Immature natural killer cell (primary cell): ENCODE measurements at regions not wholly inside any gene's neighbourhood (a gene's known extent, or its start where the extent isn't known, plus 50 kb on each side); places are given as distances from the start of the nearest gene placed in this dataset.
"Not testable (repeated sequence)": the region's sequence is repeated elsewhere in the genome, so short reads cannot be mapped to it uniquely, and the experiment has no call there.

Experiments used
- DNase-seq, 3 donors: peaks; one replicate each; pipeline ENCODE4 v3.0.0; 2022; ENCODE audit warnings: mixed read lengths in 1 of 3
- H3K27ac Mint-ChIP-seq, 6 donors: one replicate each; pipeline ENCODE4 v1.8.0; 2020; ENCODE audit warnings: mixed read lengths in 6 of 6, mild to moderate bottlenecking in 5 of 6, inconsistent platforms in 4 of 6, moderate library complexity in 3 of 6
- H3K27me3 Mint-ChIP-seq, 3 donors: one replicate each; pipeline ENCODE4 v1.8.0; 2020 to 2021; ENCODE audit warnings: low read depth in 3 of 3, mild to moderate bottlenecking in 3 of 3, mixed read lengths in 3 of 3, moderate library complexity in 3 of 3, inconsistent platforms in 1 of 3
- H3K36me3 Mint-ChIP-seq, 3 donors: one replicate each; pipeline ENCODE4 v1.8.0; 2020; ENCODE audit warnings: mixed read lengths in 3 of 3, inconsistent platforms in 2 of 3, mild to moderate bottlenecking in 2 of 3
- H3K4me1 Mint-ChIP-seq, 2 donors: one replicate each; pipeline ENCODE4 v1.8.0; 2020; ENCODE audit warnings: inconsistent platforms in 2 of 2, mild to moderate bottlenecking in 2 of 2, mixed read lengths in 2 of 2, moderate library complexity in 1 of 2
- H3K4me3 Mint-ChIP-seq, 5 donors: one replicate each; pipeline ENCODE4 v1.8.0; 2020; ENCODE audit warnings: mild to moderate bottlenecking in 5 of 5, mixed read lengths in 5 of 5, inconsistent platforms in 3 of 5, moderate library complexity in 3 of 5
- H3K9me3 Mint-ChIP-seq, 6 donors: one replicate each; pipeline ENCODE4 v1.8.0; 2020; ENCODE audit warnings: mild to moderate bottlenecking in 6 of 6, mixed read lengths in 6 of 6, inconsistent platforms in 4 of 6, moderate library complexity in 3 of 6

DNA sequence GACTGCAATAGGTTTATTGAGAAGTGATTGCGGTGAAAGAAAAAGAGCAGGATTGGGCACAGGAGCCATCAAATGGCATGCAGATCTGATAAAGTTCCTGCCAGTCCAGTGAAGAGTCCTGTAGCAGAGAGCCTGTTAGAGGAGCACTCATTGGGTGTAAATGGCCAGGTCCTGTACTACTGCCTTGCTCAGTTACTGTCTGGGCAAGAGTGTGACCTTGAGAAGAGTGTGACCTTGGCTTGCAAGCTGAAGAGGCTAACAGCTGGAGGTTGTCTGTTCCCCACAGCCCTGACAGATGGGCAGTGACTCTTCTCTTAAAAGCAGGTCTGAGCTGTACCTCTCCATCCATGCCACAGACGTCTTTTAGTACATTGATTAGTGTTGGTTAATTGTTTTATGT, 148.6 kb upstream of the SLC38A2 start:
- peaks cover 54 to 74% of the 10 kb centered on the region in 2 donors for H3K4me1 Mint-ChIP-seq
- no peak overlapping the region for H3K4me3 Mint-ChIP-seq
- DNase-seq: no peak
- H3K27me3 Mint-ChIP-seq: peaks cover 0 to 4% (median 0%) of the 10 kb centered on the region in 3 donors
- H3K36me3 Mint-ChIP-seq: peaks cover 8 to 22% (median 16%) of the 10 kb centered on the region in 3 donors
- H3K9me3 Mint-ChIP-seq: no peaks in the 10 kb centered on the region
- peak overlapping the region in 1 of 6 donors; percentile 18 for H3K27ac Mint-ChIP-seq

DNA sequence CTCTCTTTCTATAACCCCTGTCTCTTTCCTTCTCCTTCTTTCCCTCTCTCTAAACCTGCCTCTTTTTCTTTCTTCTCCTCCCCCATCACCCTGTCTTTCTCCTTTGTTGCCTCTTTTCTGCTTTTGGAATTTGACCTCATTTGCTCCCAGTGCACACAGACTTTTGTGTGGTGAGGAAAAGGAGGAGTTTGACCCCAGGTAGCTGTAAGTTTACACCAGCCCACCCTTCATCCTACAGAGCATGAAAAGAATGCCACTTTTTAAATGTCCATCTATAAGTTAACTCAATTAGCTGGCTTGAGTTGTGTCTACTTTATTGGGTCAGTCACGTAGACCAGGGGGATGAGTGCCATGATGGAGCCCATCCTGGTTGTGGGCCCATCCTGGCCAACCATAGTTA, 146.8 kb upstream of the SLC38A2 start:
- peaks cover 60 to 78% of the 10 kb centered on the region in 2 donors for H3K4me1 Mint-ChIP-seq

DNA sequence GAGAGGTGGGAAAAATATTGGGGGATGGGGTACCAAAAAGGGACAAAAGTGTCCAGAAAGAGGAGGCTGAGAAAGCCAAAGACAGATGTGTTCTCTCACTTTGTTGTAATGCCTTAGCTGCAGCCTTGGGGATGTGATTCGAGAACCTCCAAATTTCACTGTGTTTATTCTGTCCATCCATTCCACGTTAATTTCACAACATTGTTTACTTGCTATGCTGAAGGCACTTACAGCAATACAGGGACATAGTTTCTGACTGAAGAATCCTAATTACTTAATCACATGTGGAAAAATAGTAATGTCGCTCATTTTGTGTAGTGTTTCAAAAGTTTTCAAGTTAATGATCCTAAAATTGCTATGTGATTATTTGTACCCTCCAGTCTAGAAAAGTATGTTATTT, 146.2 kb upstream of the SLC38A2 start:
- no peak overlapping the region for H3K4me3 Mint-ChIP-seq
- H3K9me3 Mint-ChIP-seq: no peaks in the 10 kb centered on the region
- H3K27ac Mint-ChIP-seq: peak overlapping the region in 3 of 6 donors; percentile 8 to 76 (median 31)
- H3K27me3 Mint-ChIP-seq: peaks cover 0 to 2% (median 1%) of the 10 kb centered on the region in 3 donors
- no peak for DNase-seq
- peaks cover 0 to 5% (median 2%) of the 10 kb centered on the region in 3 donors for H3K36me3 Mint-ChIP-seq
- peaks cover 60 to 78% of the 10 kb centered on the region in 2 donors for H3K4me1 Mint-ChIP-seq

More for the DNA sequence above, 146.8 kb upstream of the SLC38A2 start:
- H3K27me3 Mint-ChIP-seq: peaks cover 0 to 2% (median 1%) of the 10 kb centered on the region in 3 donors
- no peaks in the 10 kb centered on the region for H3K9me3 Mint-ChIP-seq
- no peak overlapping the region for H3K4me3 Mint-ChIP-seq
- H3K27ac Mint-ChIP-seq: peak overlapping the region in 4 of 6 donors; percentile 37 to 76 (median 58)
- peaks cover 0 to 9% (median 5%) of the 10 kb centered on the region in 3 donors for H3K36me3 Mint-ChIP-seq
- no peak for DNase-seq

DNA sequence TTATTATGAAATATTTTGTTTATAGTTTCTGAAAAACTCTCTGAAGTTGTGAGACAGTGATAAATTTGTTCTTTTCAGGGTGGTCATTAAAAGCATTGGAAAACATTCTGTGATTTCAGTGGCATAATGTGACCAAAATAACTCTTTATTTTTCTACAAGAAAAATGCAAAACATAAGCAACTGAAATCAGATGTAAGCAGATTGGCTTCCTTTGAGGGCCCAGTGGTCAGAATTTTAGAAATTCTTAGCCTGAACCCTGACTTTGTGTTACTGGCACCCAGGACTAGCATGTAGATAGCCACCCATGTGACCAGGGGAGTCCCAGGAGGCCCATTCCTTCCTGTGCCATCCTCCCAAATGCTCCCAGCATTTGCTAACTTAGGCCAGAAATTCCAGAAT, 145.6 kb upstream of the SLC38A2 start:
- DNase-seq: no peak
- H3K4me3 Mint-ChIP-seq: no peak overlapping the region
- peak overlapping the region in 1 of 6 donors; percentile 37 for H3K27ac Mint-ChIP-seq
- H3K9me3 Mint-ChIP-seq: no peaks in the 10 kb centered on the region
- H3K4me1 Mint-ChIP-seq: peaks cover 60 to 79% of the 10 kb centered on the region in 2 donors
- peaks cover 0 to 2% (median 1%) of the 10 kb centered on the region in 3 donors for H3K27me3 Mint-ChIP-seq
- peaks cover 0 to 5% (median 0%) of the 10 kb centered on the region in 3 donors for H3K36me3 Mint-ChIP-seq

DNA sequence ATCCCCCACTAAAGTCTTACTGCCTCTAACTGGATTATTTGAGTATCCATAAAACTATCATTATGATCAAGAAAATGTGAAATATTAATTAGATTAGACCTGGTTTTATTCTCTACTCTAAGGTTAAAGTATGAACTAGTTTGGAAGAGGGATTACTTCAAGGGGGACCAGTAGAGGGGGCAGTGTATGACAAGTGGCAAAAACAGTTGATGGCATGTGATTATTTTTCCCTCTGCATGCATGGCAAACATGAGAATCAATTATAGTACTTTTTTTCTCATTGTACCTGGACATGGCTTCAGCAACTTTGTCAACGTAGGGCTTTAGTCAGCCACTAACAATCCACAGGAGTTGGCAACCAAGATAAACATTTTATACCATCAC, 145.0 kb upstream of the SLC38A2 start:
- Mint-ChIP-seq H3K4me3 (peak overlapping the region in 4 of 5 donors; percentile 33 to 63 (median 38)), H3K4me1 (peaks cover 64 to 82% of the 10 kb centered on the region in 2 donors), H3K27ac (peak overlapping the region; percentile 37 to 72 (median 62)), H3K36me3 (peaks cover 0 to 5% (median 0%) of the 10 kb centered on the region in 3 donors), H3K27me3 (peaks cover 0 to 2% (median 1%) of the 10 kb centered on the region in 3 donors), H3K9me3 (no peaks in the 10 kb centered on the region)
- peak in 2 of 3 donors; percentile 6 to 31 for DNase-seq

DNA sequence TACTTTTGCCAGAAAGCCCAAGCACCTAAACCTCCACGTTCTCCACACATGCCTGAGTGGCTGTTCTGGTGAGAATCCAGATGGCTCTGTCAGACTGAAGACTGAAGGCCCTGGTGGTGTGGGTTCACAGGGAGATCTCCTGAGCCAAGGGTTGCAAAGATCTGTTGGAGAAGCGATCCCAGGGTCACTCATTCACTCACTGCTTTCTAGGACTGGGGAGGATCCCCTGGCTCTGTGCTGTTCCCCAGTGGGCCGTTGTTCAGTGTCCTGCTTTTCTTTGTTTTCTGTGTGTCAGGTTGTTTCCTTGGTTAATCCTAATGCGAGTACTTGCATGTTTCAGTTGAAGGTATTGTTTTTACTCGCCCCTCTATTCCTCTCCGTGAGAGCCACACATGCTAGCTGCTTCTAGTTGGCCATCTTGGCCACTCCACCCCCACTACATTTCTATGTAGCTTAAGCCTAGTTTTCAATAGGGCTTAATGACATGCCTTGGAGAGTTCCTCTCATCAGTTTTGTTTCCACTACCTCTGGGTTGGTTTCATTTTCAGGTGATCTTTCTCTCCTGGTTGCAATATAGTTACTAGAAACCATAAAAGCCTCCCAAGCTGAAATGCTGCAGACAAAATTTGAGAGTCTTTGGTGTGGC, 144.5 kb upstream of the SLC38A2 start:
- H3K36me3 Mint-ChIP-seq: peaks cover 0 to 5% (median 0%) of the 10 kb centered on the region in 3 donors
- peaks cover 0 to 2% (median 1%) of the 10 kb centered on the region in 3 donors for H3K27me3 Mint-ChIP-seq
- H3K4me3 Mint-ChIP-seq: peak overlapping the region; percentile 13 to 63 (median 34)
- peaks cover 62 to 82% of the 10 kb centered on the region in 2 donors for H3K4me1 Mint-ChIP-seq
- peak overlapping the region in 5 of 6 donors; percentile 19 to 72 (median 71) for H3K27ac Mint-ChIP-seq
- no peaks in the 10 kb centered on the region for H3K9me3 Mint-ChIP-seq
- DNase-seq: peak in 1 of 3 donors; percentile 7

DNA sequence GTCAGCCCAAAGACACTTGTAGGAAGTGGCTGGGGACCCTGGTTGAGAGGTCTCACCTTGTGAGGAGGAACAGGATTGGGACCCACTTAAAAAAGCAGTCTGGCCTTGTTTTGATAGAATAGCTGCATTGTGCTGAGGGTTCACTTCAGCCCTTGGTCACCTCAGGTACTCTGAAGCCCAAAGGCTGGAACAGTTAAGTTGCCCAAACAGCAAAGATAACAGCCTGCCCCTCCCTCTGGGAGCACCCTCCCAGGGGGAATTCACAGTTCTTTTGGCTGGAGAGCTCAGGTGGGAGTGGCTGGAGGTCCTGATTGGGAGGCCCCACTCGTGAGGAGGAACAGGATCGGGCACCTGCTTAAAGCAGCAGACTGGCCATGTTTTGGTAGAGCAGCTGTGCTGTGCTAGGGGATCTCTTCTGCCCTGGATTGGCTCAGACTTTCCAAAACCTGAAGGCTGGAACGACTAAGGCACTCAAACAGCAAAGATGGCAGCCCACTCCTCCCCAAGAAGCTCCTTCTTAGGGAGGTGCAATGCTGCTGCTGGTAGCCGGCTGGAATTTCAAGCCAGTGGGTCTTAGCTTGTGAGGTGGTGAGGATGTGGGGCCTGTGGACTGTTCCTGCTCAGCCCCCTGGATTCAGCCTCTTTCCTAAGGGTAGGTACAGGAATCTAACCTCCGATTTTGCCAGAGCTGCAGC, 143.8 kb upstream of the SLC38A2 start:
- peaks cover 0 to 5% (median 0%) of the 10 kb centered on the region in 3 donors for H3K36me3 Mint-ChIP-seq
- H3K27ac Mint-ChIP-seq: no peak overlapping the region
- peaks cover 0 to 2% (median 1%) of the 10 kb centered on the region in 3 donors for H3K27me3 Mint-ChIP-seq
- peaks cover 57 to 82% of the 10 kb centered on the region in 2 donors for H3K4me1 Mint-ChIP-seq
- peaks cover 0 to 3% (median 0%) of the 10 kb centered on the region in 6 donors for H3K9me3 Mint-ChIP-seq
- no peak for DNase-seq
- no peak overlapping the region for H3K4me3 Mint-ChIP-seq

DNA sequence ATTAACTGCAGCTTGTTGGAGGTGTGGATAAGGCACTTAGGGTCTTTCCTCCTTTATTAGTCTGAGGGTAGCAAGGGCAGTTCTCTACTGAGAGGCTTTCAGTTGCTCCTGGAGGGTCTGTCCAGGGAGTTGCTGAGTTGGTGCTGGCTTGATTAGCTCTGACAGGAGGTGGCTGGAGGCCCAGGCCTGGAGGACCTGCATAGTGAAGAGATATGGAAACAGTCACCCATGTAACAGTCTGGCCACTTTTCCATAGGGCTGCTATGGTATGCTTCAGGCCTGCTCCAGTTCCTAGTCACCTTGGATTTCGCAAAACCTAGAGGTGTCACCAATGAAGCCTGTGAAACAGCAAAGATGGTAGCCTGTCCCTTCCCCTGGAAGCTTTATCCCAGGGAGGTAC, 143.3 kb upstream of the SLC38A2 start:
- Mint-ChIP-seq H3K4me1 (peaks cover 55 to 76% of the 10 kb centered on the region in 2 donors), H3K4me3 (no peak overlapping the region), H3K27me3 (peaks cover 0 to 2% (median 1%) of the 10 kb centered on the region in 3 donors), H3K36me3 (peaks cover 3 to 7% (median 4%) of the 10 kb centered on the region in 3 donors), H3K27ac (peak overlapping the region in 1 of 6 donors; percentile 46), H3K9me3 (peaks cover 0 to 5% (median 4%) of the 10 kb centered on the region in 6 donors)
- no peak for DNase-seq

DNA sequence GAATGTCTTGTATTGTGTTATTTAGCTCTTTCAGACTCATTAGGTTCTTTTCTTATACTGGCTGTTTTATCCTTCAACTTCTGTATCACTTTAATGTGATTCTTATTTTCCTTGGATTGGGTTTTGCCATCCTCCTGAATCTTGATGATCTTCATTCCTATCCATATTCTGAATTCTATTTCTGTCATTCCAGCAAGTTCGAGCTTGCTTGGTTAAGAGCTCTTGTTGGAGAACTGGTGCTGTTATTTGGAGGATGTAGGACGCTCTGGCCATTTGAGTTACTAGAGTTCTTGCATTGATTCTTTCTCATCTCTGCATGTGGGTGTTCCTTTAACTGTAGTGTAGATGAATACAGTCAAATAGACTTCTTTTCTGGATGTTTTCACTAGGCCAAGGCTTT, 142.3 kb upstream of the SLC38A2 start:
- Mint-ChIP-seq H3K27me3 (peaks cover 0 to 2% (median 1%) of the 10 kb centered on the region in 3 donors), H3K4me1 (peaks cover 55 to 78% of the 10 kb centered on the region in 2 donors), H3K36me3 (peaks cover 3 to 16% (median 7%) of the 10 kb centered on the region in 3 donors)

DNA sequence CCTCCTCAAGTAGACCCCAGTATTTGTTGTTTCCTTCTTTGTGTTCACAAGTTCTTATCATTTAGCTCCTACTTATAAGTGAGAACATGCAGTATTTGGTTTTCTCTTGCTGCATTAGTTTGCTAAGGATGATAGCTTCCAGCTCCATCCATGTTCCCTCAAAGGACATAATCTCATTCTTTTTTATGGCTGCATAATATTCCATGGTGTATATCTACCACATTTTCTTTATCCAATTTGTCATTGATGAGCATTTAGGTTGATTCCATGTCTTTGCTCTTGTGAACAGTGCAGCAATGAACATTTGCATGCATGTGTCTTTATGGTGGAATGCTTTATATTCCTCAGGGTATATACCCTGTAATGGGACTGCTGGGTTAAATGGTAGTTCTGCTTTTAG, 137.7 kb upstream of the SLC38A2 start:
- not testable (repeated sequence) for H3K27ac Mint-ChIP-seq, DNase-seq, H3K4me3 Mint-ChIP-seq, H3K27me3 Mint-ChIP-seq
- Mint-ChIP-seq H3K9me3 (peaks cover 9 to 24% (median 19%) of the 10 kb centered on the region in 6 donors), H3K4me1 (peaks cover 37 to 50% of the 10 kb centered on the region in 2 donors), H3K36me3 (peaks cover 22 to 38% (median 29%) of the 10 kb centered on the region in 3 donors)

More for the DNA sequence above, 142.3 kb upstream of the SLC38A2 start:
- DNase-seq: no peak
- Mint-ChIP-seq H3K4me3 (no peak overlapping the region), H3K27ac (peak overlapping the region in 3 of 6 donors; percentile 10 to 58 (median 46)), H3K9me3 (peaks cover 0 to 9% (median 7%) of the 10 kb centered on the region in 6 donors)

DNA sequence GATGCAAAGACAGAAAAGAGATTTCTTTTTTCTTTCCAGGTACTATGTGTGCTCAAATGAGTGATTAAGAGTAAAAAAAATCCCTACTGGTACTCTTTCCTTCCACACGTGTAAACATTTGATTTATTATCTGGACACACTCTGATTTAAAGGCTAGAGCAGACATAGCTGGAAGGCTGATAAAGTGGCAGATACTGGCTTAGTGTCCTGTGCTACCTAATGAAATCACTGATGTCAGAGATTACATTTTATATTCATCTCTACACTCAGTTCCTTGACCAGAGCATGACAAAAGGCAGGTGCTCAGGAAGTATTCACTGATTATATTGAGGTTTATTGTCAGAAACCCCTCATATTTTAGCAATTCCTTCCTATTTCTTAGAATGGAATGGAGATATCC, 136.6 kb upstream of the SLC38A2 start:
- H3K9me3 Mint-ChIP-seq: peaks cover 15 to 24% (median 19%) of the 10 kb centered on the region in 6 donors
- H3K27me3 Mint-ChIP-seq: no peaks in the 10 kb centered on the region
- H3K4me1 Mint-ChIP-seq: peaks cover 28 to 43% of the 10 kb centered on the region in 2 donors
- DNase-seq: no peak
- H3K4me3 Mint-ChIP-seq: no peak overlapping the region
- no peak overlapping the region for H3K27ac Mint-ChIP-seq
- peaks cover 24 to 46% (median 33%) of the 10 kb centered on the region in 3 donors for H3K36me3 Mint-ChIP-seq

DNA sequence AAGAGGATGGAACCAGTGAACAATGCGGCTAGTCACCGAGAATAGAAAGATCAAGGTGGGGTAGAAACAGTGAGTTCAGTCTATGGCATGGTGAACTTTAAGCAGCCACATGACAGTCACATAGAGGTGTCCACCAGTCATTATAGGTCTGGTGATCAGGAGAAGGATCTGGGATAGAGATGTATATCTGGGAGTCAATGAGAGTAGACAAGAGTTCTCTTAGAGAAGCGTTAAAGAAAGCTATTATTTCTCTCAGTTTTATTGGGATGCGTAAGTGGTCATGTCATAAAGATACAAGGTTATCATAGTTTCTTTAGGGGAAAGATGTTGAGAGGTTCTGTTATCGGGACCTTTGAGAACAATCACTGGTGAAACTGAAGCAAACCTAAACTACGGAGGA, 136.1 kb upstream of the SLC38A2 start:
- H3K9me3 Mint-ChIP-seq: peaks cover 15 to 24% (median 19%) of the 10 kb centered on the region in 6 donors
- H3K4me1 Mint-ChIP-seq: peaks cover 23 to 42% of the 10 kb centered on the region in 2 donors
- no peaks in the 10 kb centered on the region for H3K27me3 Mint-ChIP-seq
- peaks cover 24 to 47% (median 33%) of the 10 kb centered on the region in 3 donors for H3K36me3 Mint-ChIP-seq
- no peak overlapping the region for H3K4me3 Mint-ChIP-seq
- DNase-seq: no peak
- no peak overlapping the region for H3K27ac Mint-ChIP-seq

DNA sequence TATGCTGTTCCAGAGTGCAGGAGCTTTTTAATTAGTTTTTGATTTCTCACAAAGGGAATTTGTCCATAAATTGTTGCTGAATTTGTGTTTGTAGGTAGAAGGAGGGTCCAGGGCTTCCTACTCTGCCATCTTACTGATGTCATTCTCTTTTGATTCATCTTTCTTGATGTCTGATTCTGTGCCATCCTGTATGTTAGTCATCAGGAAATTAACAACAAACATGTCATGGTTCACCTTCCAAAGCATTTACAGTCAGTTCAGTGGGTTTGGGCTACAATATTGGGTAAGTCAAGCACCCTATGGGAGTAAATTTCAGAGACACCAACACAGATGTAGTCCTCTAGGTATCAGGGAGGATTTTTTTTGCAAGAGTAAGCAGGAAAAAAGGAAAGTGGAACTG, 135.2 kb upstream of the SLC38A2 start:
- peaks cover 25 to 51% (median 42%) of the 10 kb centered on the region in 3 donors for H3K36me3 Mint-ChIP-seq

DNA sequence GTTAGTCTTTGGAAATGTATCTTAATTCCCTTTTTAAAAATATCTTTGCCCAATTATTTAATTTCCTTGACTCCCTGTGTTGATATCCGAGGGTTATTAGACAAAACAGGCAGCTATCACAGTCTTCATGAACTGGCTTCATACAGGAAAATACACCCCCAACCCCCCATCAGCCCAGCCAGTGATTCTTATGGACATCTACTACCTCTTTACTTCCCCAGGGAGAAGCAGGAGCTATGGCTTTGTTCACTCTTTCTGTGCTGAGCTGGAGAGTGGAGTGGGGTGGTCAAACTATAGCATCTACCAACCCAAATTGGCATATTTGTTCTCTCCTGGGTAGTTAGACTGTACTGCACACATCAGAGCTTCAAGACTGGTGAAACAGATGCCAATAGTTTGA, 134.4 kb upstream of the SLC38A2 start:
- Mint-ChIP-seq H3K4me3 (no peak overlapping the region), H3K9me3 (peaks cover 16 to 36% (median 21%) of the 10 kb centered on the region in 6 donors), H3K36me3 (peaks cover 29 to 59% (median 47%) of the 10 kb centered on the region in 3 donors), H3K27ac (no peak overlapping the region), H3K27me3 (no peaks in the 10 kb centered on the region), H3K4me1 (peaks cover 10 to 39% of the 10 kb centered on the region in 2 donors)
- DNase-seq: no peak

More for the DNA sequence above, 135.2 kb upstream of the SLC38A2 start:
- no peak overlapping the region for H3K27ac Mint-ChIP-seq
- H3K9me3 Mint-ChIP-seq: peaks cover 15 to 32% (median 21%) of the 10 kb centered on the region in 6 donors
- no peak overlapping the region for H3K4me3 Mint-ChIP-seq
- DNase-seq: no peak
- H3K4me1 Mint-ChIP-seq: peaks cover 16 to 42% of the 10 kb centered on the region in 2 donors
- no peaks in the 10 kb centered on the region for H3K27me3 Mint-ChIP-seq
